WTC11 (cell line): ENCODE measurements at regions not wholly inside any gene's neighbourhood (a gene's known extent, or its start where the extent isn't known, plus 50 kb on each side); places are given as distances from the start of the nearest gene placed in this dataset.

Experiments used
- ATF1 ChIP-seq: sonication (generic); formaldehyde crosslinking; IDR thresholded peaks from 2 replicates; pipeline ENCODE4 v1.8.1; 2023; ENCODE audit warnings: mild to moderate bottlenecking, moderate library complexity, missing genetic modification reagents
- CTCF ChIP-seq: fragments of 200-600 bp; IDR thresholded peaks from 2 replicates; pipeline ENCODE4 v1.8.0; 2022; ENCODE audit warnings: antibody characterized with exemption
- E2F1 ChIP-seq: sonication (generic); formaldehyde crosslinking; IDR thresholded peaks from 2 replicates; pipeline ENCODE4 v1.8.0; 2022; ENCODE audit warnings: mild to moderate bottlenecking, missing genetic modification reagents
- JAZF1 ChIP-seq: fragments of 250-450 bp; sonication (Bioruptor Pico); IDR thresholded peaks from 2 replicates; pipeline ENCODE4 v1.9.0; 2021; ENCODE audit warnings: moderate library complexity, mild to moderate bottlenecking, inconsistent platforms
- JUN ChIP-seq: sonication (generic); formaldehyde crosslinking; IDR thresholded peaks from 2 replicates; pipeline ENCODE4 v1.8.0; 2023; ENCODE audit warnings: mild to moderate bottlenecking, missing genetic modification reagents
- MYBL2 ChIP-seq: sonication (generic); formaldehyde crosslinking; IDR thresholded peaks from 2 replicates; pipeline ENCODE4 v1.8.1; 2023; ENCODE audit warnings: mild to moderate bottlenecking, moderate library complexity, missing genetic modification reagents
- SOX15 ChIP-seq: fragments of 250-450 bp; sonication (Bioruptor Pico); IDR thresholded peaks from 2 replicates; pipeline ENCODE4 v1.9.0; 2021; ENCODE audit warnings: mild to moderate bottlenecking
- SP1 ChIP-seq: sonication (generic); formaldehyde crosslinking; conservative IDR thresholded peaks from 2 replicates; pipeline ENCODE4 v1.8.1; 2022; ENCODE audit warnings: missing genetic modification reagents
- TEAD1 ChIP-seq: sonication (generic); formaldehyde crosslinking; IDR thresholded peaks from 2 replicates; pipeline ENCODE4 v1.8.0; 2022; ENCODE audit warnings: mild to moderate bottlenecking, missing genetic modification reagents
- USF2 ChIP-seq: sonication (generic); formaldehyde crosslinking; IDR thresholded peaks from 2 replicates; pipeline ENCODE4 v1.8.1; 2023; ENCODE audit warnings: mild to moderate bottlenecking, missing genetic modification reagents, moderate library complexity
- TF ChIP-seq, protein P1 (sequence below): sonication (generic); formaldehyde crosslinking; IDR thresholded peaks from 2 replicates; pipeline ENCODE4 v1.8.0; 2023; ENCODE audit warnings: missing genetic modification reagents, mild to moderate bottlenecking, borderline replicate concordance

- no peak for TF ChIP-seq TEAD1
- TF ChIP-seq, protein P1, sequence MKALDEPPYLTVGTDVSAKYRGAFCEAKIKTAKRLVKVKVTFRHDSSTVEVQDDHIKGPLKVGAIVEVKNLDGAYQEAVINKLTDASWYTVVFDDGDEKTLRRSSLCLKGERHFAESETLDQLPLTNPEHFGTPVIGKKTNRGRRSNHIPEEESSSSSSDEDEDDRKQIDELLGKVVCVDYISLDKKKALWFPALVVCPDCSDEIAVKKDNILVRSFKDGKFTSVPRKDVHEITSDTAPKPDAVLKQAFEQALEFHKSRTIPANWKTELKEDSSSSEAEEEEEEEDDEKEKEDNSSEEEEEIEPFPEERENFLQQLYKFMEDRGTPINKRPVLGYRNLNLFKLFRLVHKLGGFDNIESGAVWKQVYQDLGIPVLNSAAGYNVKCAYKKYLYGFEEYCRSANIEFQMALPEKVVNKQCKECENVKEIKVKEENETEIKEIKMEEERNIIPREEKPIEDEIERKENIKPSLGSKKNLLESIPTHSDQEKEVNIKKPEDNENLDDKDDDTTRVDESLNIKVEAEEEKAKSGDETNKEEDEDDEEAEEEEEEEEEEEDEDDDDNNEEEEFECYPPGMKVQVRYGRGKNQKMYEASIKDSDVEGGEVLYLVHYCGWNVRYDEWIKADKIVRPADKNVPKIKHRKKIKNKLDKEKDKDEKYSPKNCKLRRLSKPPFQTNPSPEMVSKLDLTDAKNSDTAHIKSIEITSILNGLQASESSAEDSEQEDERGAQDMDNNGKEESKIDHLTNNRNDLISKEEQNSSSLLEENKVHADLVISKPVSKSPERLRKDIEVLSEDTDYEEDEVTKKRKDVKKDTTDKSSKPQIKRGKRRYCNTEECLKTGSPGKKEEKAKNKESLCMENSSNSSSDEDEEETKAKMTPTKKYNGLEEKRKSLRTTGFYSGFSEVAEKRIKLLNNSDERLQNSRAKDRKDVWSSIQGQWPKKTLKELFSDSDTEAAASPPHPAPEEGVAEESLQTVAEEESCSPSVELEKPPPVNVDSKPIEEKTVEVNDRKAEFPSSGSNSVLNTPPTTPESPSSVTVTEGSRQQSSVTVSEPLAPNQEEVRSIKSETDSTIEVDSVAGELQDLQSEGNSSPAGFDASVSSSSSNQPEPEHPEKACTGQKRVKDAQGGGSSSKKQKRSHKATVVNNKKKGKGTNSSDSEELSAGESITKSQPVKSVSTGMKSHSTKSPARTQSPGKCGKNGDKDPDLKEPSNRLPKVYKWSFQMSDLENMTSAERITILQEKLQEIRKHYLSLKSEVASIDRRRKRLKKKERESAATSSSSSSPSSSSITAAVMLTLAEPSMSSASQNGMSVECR = no peak
- TF ChIP-seq CTCF = no peak
- TF ChIP-seq USF2 = no peak
- no peak for TF ChIP-seq SOX15 (CRISPR knock-in tag)
- TF ChIP-seq SP1 = no peak
- TF ChIP-seq ATF1 (CRISPR knock-in tag) = no peak
- no peak for TF ChIP-seq E2F1 (CRISPR knock-in tag)
- TF ChIP-seq JAZF1 (CRISPR knock-in tag) = no peak
- TF ChIP-seq JUN (CRISPR knock-in tag) = no peak
- no peak for TF ChIP-seq MYBL2 (CRISPR knock-in tag)
Observed at GRCh38 chrX:21131346-21131745, 242.9 kb upstream of the CNKSR2 start.
